Skeletal muscle tissue (tissue), 3 donors: ENCODE measurements at regions not wholly inside any gene's neighbourhood (a gene's known extent, or its start where the extent isn't known, plus 50 kb on each side); places are given as distances from the start of the nearest gene placed in this dataset.

ENCODE experiments used
- H3K27ac ChIP-seq: one replicate; pipeline ENCODE4 v1.7.0; 2013; ENCODE audit warnings: mild to moderate bottlenecking, low read depth, low read length, inconsistent platforms
- H3K27me3 ChIP-seq, 3 donors: one replicate each; pipeline ENCODE4 v1.7.0; 2013; ENCODE audit warnings: low read length in 3 of 3; ENCODE audit not compliant: control insufficient read depth in 3 of 3, insufficient read depth in 3 of 3
- H3K36me3 ChIP-seq, 3 donors: one replicate each; pipeline ENCODE4 v1.7.0; 2013; ENCODE audit warnings: low read length in 3 of 3; ENCODE audit not compliant: control insufficient read depth in 3 of 3, insufficient read depth in 3 of 3
- H3K4me1 ChIP-seq, 3 donors: one replicate each; pipeline ENCODE4 v1.7.0; 2013; ENCODE audit warnings: low read length in 3 of 3, mild to moderate bottlenecking in 3 of 3; ENCODE audit not compliant: control insufficient read depth in 3 of 3, insufficient read depth in 3 of 3
- H3K4me3 ChIP-seq, 3 donors: one replicate each; pipeline ENCODE4 v1.7.0; 2013; ENCODE audit warnings: low read length in 3 of 3
- H3K9ac ChIP-seq, 3 donors: one replicate each; pipeline ENCODE4 v1.7.0; 2013; ENCODE audit warnings: low read length in 3 of 3, mild to moderate bottlenecking in 3 of 3, moderate library complexity in 2 of 3, low read depth in 1 of 3
- H3K9me3 ChIP-seq, 3 donors: one replicate each; pipeline ENCODE4 v1.7.0; 2013; ENCODE audit warnings: low read length in 3 of 3; ENCODE audit not compliant: control insufficient read depth in 3 of 3
- donor health status: Osteomylitis.

- H3K27ac ChIP-seq = no peak overlapping the region
- no peaks in the 10 kb centered on the region for H3K36me3 ChIP-seq
- H3K27me3 ChIP-seq = no peaks in the 10 kb centered on the region
- H3K9ac ChIP-seq = no peak overlapping the region
- H3K9me3 ChIP-seq = no peaks in the 10 kb centered on the region
- H3K4me3 ChIP-seq = no peak overlapping the region
- H3K4me1 ChIP-seq = no peaks in the 10 kb centered on the region
These were observed 79.7 kb upstream of the SLC5A12 start for GRCh38 chr11:26801601-26802000.

DNA sequence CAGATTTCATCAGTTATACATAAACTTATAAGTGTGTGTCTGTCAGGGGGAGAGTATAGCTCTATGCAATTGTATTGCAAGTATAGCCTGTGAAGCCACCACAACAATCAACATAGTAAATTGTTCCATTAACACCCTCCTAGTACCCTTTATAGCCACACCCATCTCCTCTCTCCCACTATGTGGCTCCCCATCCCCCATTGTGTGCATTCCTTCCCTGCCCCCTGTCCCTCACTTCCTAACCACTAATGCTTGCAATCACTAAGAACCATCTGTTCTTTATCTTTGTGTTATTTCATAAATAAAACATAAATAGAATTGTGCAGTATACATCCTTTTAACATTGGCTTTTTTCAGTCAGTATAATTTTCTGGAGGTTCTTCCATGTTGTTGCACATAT lies 83.1 kb upstream of the SLC5A12 start:
- H3K27me3 ChIP-seq = no peaks in the 10 kb centered on the region
- H3K4me3 ChIP-seq = no peak overlapping the region
- H3K9ac ChIP-seq = no peak overlapping the region
- H3K4me1 ChIP-seq = no peaks in the 10 kb centered on the region
- H3K9me3 ChIP-seq = no peaks in the 10 kb centered on the region
- H3K36me3 ChIP-seq = no peaks in the 10 kb centered on the region
- H3K27ac ChIP-seq = no peak overlapping the region

GRCh38 chr11:26806219-26806618 lies 84.4 kb upstream of the SLC5A12 start:
- no peaks in the 10 kb centered on the region for H3K9me3 ChIP-seq
- H3K9ac ChIP-seq = no peak overlapping the region
- H3K27ac ChIP-seq = no peak overlapping the region
- H3K36me3 ChIP-seq = no peaks in the 10 kb centered on the region
- H3K4me1 ChIP-seq = no peaks in the 10 kb centered on the region
- no peak overlapping the region for H3K4me3 ChIP-seq
- H3K27me3 ChIP-seq = no peaks in the 10 kb centered on the region

- Histone ChIP-seq H3K4me3 (no peak overlapping the region), H3K9me3 (peaks cover 0 to 3% (median 3%) of the 10 kb centered on the region in 3 donors), H3K36me3 (no peaks in the 10 kb centered on the region), H3K4me1 (no peaks in the 10 kb centered on the region), H3K9ac (no peak overlapping the region), H3K27me3 (no peaks in the 10 kb centered on the region), H3K27ac (no peak overlapping the region)
These were observed 98.9 kb upstream of the SLC5A12 start for GRCh38 chr11:26820739-26821138.

- no peak overlapping the region for H3K9ac ChIP-seq
- no peaks in the 10 kb centered on the region for H3K27me3 ChIP-seq
- H3K36me3 ChIP-seq = no peaks in the 10 kb centered on the region
- H3K27ac ChIP-seq = no peak overlapping the region
- H3K9me3 ChIP-seq = peaks cover 0 to 3% (median 3%) of the 10 kb centered on the region in 3 donors
- H3K4me1 ChIP-seq = no peaks in the 10 kb centered on the region
- H3K4me3 ChIP-seq = no peak overlapping the region
These were observed 102.1 kb upstream of the SLC5A12 start for GRCh38 chr11:26823963-26824362.

GRCh38 chr11:26827567-26828081 lies 105.8 kb upstream of the SLC5A12 start:
- H3K27me3 ChIP-seq = no peaks in the 10 kb centered on the region
- H3K36me3 ChIP-seq = no peaks in the 10 kb centered on the region
- H3K27ac ChIP-seq = no peak overlapping the region
- H3K9ac ChIP-seq = no peak overlapping the region
- peaks cover 0 to 3% (median 3%) of the 10 kb centered on the region in 3 donors for H3K9me3 ChIP-seq
- no peak overlapping the region for H3K4me3 ChIP-seq
- no peaks in the 10 kb centered on the region for H3K4me1 ChIP-seq

DNA sequence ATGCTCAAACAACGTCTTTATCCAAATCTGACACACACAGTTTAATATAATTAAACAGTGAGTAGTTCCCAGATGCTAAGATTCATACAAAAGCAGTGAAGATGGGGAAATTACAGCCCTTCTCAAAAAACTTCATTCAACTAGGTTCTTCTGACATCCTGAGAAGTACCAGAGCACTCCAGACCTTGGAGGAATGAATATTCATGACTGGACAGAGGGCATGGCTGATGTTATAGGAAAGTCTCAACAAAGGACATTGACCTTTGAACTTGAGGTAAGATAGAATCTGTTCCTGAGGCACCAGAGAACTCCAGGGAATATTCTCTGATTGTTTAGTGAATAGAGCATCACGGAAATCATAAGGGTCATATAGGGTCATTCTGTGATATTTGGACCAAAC lies 106.4 kb upstream of the SLC5A12 start:
- no peak overlapping the region for H3K9ac ChIP-seq
- no peak overlapping the region for H3K4me3 ChIP-seq
- H3K4me1 ChIP-seq = no peaks in the 10 kb centered on the region
- no peak overlapping the region for H3K27ac ChIP-seq
- no peaks in the 10 kb centered on the region for H3K27me3 ChIP-seq
- no peaks in the 10 kb centered on the region for H3K36me3 ChIP-seq
- peaks cover 0 to 3% (median 3%) of the 10 kb centered on the region in 3 donors for H3K9me3 ChIP-seq

- no peak overlapping the region for H3K4me3 ChIP-seq
- no peaks in the 10 kb centered on the region for H3K9me3 ChIP-seq
- H3K4me1 ChIP-seq = no peaks in the 10 kb centered on the region
- H3K27ac ChIP-seq = no peak overlapping the region
- H3K36me3 ChIP-seq = no peaks in the 10 kb centered on the region
- H3K9ac ChIP-seq = no peak overlapping the region
- no peaks in the 10 kb centered on the region for H3K27me3 ChIP-seq
These were observed 108.4 kb upstream of the SLC5A12 start for GRCh38 chr11:26830218-26830617.

GRCh38 chr11:26830757-26831156 lies 108.9 kb upstream of the SLC5A12 start:
- no peaks in the 10 kb centered on the region for H3K9me3 ChIP-seq

GRCh38 chr11:26834601-26835000 lies 112.7 kb upstream of the SLC5A12 start:
- H3K27ac ChIP-seq = no peak overlapping the region
- no peaks in the 10 kb centered on the region for H3K36me3 ChIP-seq
- no peak overlapping the region for H3K9ac ChIP-seq
- no peaks in the 10 kb centered on the region for H3K27me3 ChIP-seq
- no peaks in the 10 kb centered on the region for H3K9me3 ChIP-seq
- H3K4me3 ChIP-seq = no peak overlapping the region
- no peaks in the 10 kb centered on the region for H3K4me1 ChIP-seq

More at GRCh38 chr11:26830757-26831156, 108.9 kb upstream of the SLC5A12 start:
- Histone ChIP-seq H3K4me3 (no peak overlapping the region), H3K27me3 (no peaks in the 10 kb centered on the region), H3K27ac (no peak overlapping the region), H3K9ac (no peak overlapping the region), H3K4me1 (no peaks in the 10 kb centered on the region), H3K36me3 (no peaks in the 10 kb centered on the region)

GRCh38 chr11:26835611-26836010 lies 113.8 kb upstream of the SLC5A12 start:
- peaks cover 7 to 8% (median 7%) of the 10 kb centered on the region in 3 donors for H3K4me1 ChIP-seq
- no peak overlapping the region for H3K9ac ChIP-seq
- H3K27ac ChIP-seq = no peak overlapping the region
- H3K4me3 ChIP-seq = no peak overlapping the region
- no peaks in the 10 kb centered on the region for H3K27me3 ChIP-seq
- H3K36me3 ChIP-seq = no peaks in the 10 kb centered on the region
- no peaks in the 10 kb centered on the region for H3K9me3 ChIP-seq
